SK-N-SH (cell line): ENCODE measurements at regions not wholly inside any gene's neighbourhood (a gene's known extent, or its start where the extent isn't known, plus 50 kb on each side); places are given as distances from the start of the nearest gene placed in this dataset.

Experiments
- EZH2phosphoT487 ChIP-seq: fragments of 200-600 bp; sonication (generic); IDR thresholded peaks from 2 replicates; pipeline ENCODE4 v1.6.1; 2017; ENCODE audit warnings: low read depth, mixed run types, mild to moderate bottlenecking, antibody characterized with exemption, moderate library complexity, borderline replicate concordance
- JUND ChIP-seq: IDR thresholded peaks from 2 replicates; pipeline ENCODE4 v1.4.0; 2012
- RAD21 ChIP-seq: IDR thresholded peaks from 2 replicates; pipeline ENCODE4 v1.6.1; 2012; ENCODE audit warnings: mild to moderate bottlenecking, low read length
- TAF1 ChIP-seq: IDR thresholded peaks from 2 replicates; pipeline ENCODE4 v1.6.1; 2012; ENCODE audit warnings: low read depth, mild to moderate bottlenecking, low read length, moderate library complexity, borderline replicate concordance
- TF ChIP-seq, protein P1 (sequence below): fragments of 200-600 bp; sonication (generic); IDR thresholded peaks from 2 replicates; pipeline ENCODE4 v1.6.1; 2017; ENCODE audit warnings: antibody characterized with exemption, mild to moderate bottlenecking, moderate library complexity

DNA sequence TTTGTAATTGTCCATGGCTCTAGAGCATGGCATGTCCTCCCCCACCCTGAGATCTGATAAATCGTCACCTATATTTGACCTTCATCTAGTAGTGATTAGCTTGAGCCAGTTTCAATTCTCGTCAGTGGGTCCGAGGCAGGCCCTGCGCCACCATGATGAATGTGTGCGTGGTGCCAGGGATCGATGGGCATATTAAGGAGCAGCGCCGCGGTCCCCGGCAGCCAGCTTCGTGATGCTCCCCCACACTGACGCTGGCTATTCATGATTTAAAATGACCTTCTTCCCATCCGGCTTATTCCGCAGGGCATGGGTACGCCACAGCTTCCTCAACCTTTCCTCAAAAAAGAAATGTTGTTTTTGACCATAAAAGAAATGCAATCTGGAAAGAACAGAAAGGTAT lies 68.0 kb downstream of the SLC25A47 start:
- TF ChIP-seq, protein P1, sequence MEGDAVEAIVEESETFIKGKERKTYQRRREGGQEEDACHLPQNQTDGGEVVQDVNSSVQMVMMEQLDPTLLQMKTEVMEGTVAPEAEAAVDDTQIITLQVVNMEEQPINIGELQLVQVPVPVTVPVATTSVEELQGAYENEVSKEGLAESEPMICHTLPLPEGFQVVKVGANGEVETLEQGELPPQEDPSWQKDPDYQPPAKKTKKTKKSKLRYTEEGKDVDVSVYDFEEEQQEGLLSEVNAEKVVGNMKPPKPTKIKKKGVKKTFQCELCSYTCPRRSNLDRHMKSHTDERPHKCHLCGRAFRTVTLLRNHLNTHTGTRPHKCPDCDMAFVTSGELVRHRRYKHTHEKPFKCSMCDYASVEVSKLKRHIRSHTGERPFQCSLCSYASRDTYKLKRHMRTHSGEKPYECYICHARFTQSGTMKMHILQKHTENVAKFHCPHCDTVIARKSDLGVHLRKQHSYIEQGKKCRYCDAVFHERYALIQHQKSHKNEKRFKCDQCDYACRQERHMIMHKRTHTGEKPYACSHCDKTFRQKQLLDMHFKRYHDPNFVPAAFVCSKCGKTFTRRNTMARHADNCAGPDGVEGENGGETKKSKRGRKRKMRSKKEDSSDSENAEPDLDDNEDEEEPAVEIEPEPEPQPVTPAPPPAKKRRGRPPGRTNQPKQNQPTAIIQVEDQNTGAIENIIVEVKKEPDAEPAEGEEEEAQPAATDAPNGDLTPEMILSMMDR = no peak
- no peak for TF ChIP-seq TAF1
- TF ChIP-seq EZH2phosphoT487 = no peak
- no peak for TF ChIP-seq JUND
- TF ChIP-seq RAD21 = no peak
